Peyer's patch (tissue), 4 donors: ENCODE measurements at regions not wholly inside any gene's neighbourhood (a gene's known extent, or its start where the extent isn't known, plus 50 kb on each side); places are given as distances from the start of the nearest gene placed in this dataset.

Experiments
- DNase-seq, 3 donors: peaks; one replicate each; pipeline ENCODE4 v3.0.0-alpha.2; 2017 to 2019
- H3K27ac ChIP-seq, 4 donors: fragments of 200-600 bp; sonication (generic); one replicate each; pipeline ENCODE4 v1.5.1; 2016 to 2019
- H3K27me3 ChIP-seq, 2 donors: fragments of 200-600 bp; sonication (generic); one replicate each; pipeline ENCODE4 v1.5.1; 2019
- H3K36me3 ChIP-seq, 3 donors: fragments of 200-600 bp; sonication (generic); one replicate each; pipeline ENCODE4 v1.5.1; 2016 to 2019
- H3K4me1 ChIP-seq, 4 donors: fragments of 200-600 bp; sonication (generic); one replicate each; pipeline ENCODE4 v1.5.1; 2016 to 2019
- H3K4me3 ChIP-seq, 4 donors: fragments of 200-600 bp; sonication (generic); 1 replicate in 3 of 4; 2 replicates in 1 of 4; pipeline ENCODE4 v1.5.1; 2016 to 2019; ENCODE audit warnings: mild to moderate bottlenecking in 1 of 4
- H3K9me3 ChIP-seq, 4 donors: fragments of 200-600 bp; sonication (generic); one replicate each; pipeline ENCODE4 v1.5.1; 2016 to 2019; ENCODE audit warnings: mild to moderate bottlenecking in 1 of 4
- CTCF ChIP-seq, 6 experiments: fragments of 450-650 bp in 4 of 6; fragments of 200-600 bp in 2 of 6; sonication (generic) in 1 of 6; IDR thresholded peaks; one replicate each; pipeline ENCODE4 v1.5.1; 2017 to 2019; ENCODE audit warnings: antibody characterized with exemption in 6 of 6, mild to moderate bottlenecking in 3 of 6, moderate library complexity in 1 of 6
- POLR2A ChIP-seq, 2 donors: fragments of 450-650 bp; IDR thresholded peaks; one replicate each; pipeline ENCODE4 v1.5.1; 2017; ENCODE audit warnings: antibody characterized with exemption in 2 of 2, mild to moderate bottlenecking in 2 of 2, moderate library complexity in 2 of 2

- H3K27ac ChIP-seq, result no peak overlapping the region
- no peaks in the 10 kb centered on the region for H3K27me3 ChIP-seq
- DNase-seq, result no peak
- H3K4me1 ChIP-seq, result no peaks in the 10 kb centered on the region
- H3K36me3 ChIP-seq, result no peaks in the 10 kb centered on the region
- TF ChIP-seq POLR2A (IDR thresholded peaks at IDR 0.05) (no peak), CTCF (IDR thresholded peaks at IDR 0.05) (no peak)
- no peak overlapping the region for H3K4me3 ChIP-seq
- H3K9me3 ChIP-seq, result no peaks in the 10 kb centered on the region
These were observed 482.0 kb upstream of the PCDH15 start for GRCh38 chr10:55283031-55283430.

- Histone ChIP-seq H3K4me3 (no peak overlapping the region), H3K27me3 (no peaks in the 10 kb centered on the region), H3K9me3 (no peaks in the 10 kb centered on the region), H3K27ac (no peak overlapping the region), H3K36me3 (no peaks in the 10 kb centered on the region), H3K4me1 (no peaks in the 10 kb centered on the region)
- no peak for TF ChIP-seq CTCF (IDR thresholded peaks at IDR 0.05)
- TF ChIP-seq POLR2A (IDR thresholded peaks at IDR 0.05), result no peak
- DNase-seq, result no peak
These were observed 479.7 kb upstream of the PCDH15 start for GRCh38 chr10:55280696-55281095.

GRCh38 chr10:55277549-55277948, 476.5 kb upstream of the PCDH15 start:
- Histone ChIP-seq H3K27ac (no peak overlapping the region), H3K36me3 (no peaks in the 10 kb centered on the region), H3K4me1 (no peaks in the 10 kb centered on the region), H3K27me3 (no peaks in the 10 kb centered on the region), H3K9me3 (no peaks in the 10 kb centered on the region), H3K4me3 (no peak overlapping the region)
- no peak for TF ChIP-seq POLR2A (IDR thresholded peaks at IDR 0.05)
- TF ChIP-seq CTCF (IDR thresholded peaks at IDR 0.05), result no peak
- DNase-seq, result no peak

- no peak for DNase-seq
- no peaks in the 10 kb centered on the region for H3K4me1 ChIP-seq
- no peak overlapping the region for H3K27ac ChIP-seq
- no peaks in the 10 kb centered on the region for H3K27me3 ChIP-seq
- H3K9me3 ChIP-seq, result no peaks in the 10 kb centered on the region
- no peaks in the 10 kb centered on the region for H3K36me3 ChIP-seq
- TF ChIP-seq CTCF (IDR thresholded peaks at IDR 0.05) (no peak), POLR2A (IDR thresholded peaks at IDR 0.05) (no peak)
- H3K4me3 ChIP-seq, result no peak overlapping the region
These were observed 473.3 kb upstream of the PCDH15 start for GRCh38 chr10:55274367-55274766.

- Histone ChIP-seq H3K27me3 (no peaks in the 10 kb centered on the region), H3K4me3 (no peak overlapping the region), H3K27ac (no peak overlapping the region), H3K4me1 (no peaks in the 10 kb centered on the region), H3K36me3 (no peaks in the 10 kb centered on the region), H3K9me3 (no peaks in the 10 kb centered on the region)
- no peak for TF ChIP-seq POLR2A (IDR thresholded peaks at IDR 0.05)
- DNase-seq, result no peak
These were observed 472.9 kb upstream of the PCDH15 start for GRCh38 chr10:55273946-55274345.

- H3K9me3 ChIP-seq, result no peaks in the 10 kb centered on the region
- no peak for DNase-seq
- no peaks in the 10 kb centered on the region for H3K4me1 ChIP-seq
- H3K36me3 ChIP-seq, result no peaks in the 10 kb centered on the region
- no peak overlapping the region for H3K4me3 ChIP-seq
- H3K27me3 ChIP-seq, result no peaks in the 10 kb centered on the region
- H3K27ac ChIP-seq, result no peak overlapping the region
- TF ChIP-seq CTCF (IDR thresholded peaks at IDR 0.05) (no peak), POLR2A (IDR thresholded peaks at IDR 0.05) (no peak)
These were observed 471.9 kb upstream of the PCDH15 start for GRCh38 chr10:55272886-55273285.
